GM12865 (cell line): ENCODE measurements at regions not wholly inside any gene's neighbourhood (a gene's known extent, or its start where the extent isn't known, plus 50 kb on each side); places are given as distances from the start of the nearest gene placed in this dataset.

Source experiments
- DNase-seq: peaks from one replicate; pipeline ENCODE4 v3.0.0; 2010; ENCODE audit warnings: low read depth
- H3K4me3 ChIP-seq: 2 replicates; pipeline ENCODE4 v1.5.1; 2011; ENCODE audit warnings: mild to moderate bottlenecking, low read depth, low read length, control low read depth
- CTCF ChIP-seq: IDR thresholded peaks from 2 replicates; pipeline ENCODE4 v1.5.1; 2011; ENCODE audit warnings: low read length, control low read depth, low read depth, inconsistent platforms; ENCODE audit not compliant: insufficient read depth; ENCODE audit errors: missing control alignments

- DNase-seq = no peak
- no peak for TF ChIP-seq CTCF
- no peak overlapping the region for H3K4me3 ChIP-seq
These were observed 65.4 kb upstream of the C3orf80 start for GRCh38 chr3:160159806-160160205.

GRCh38 chr3:160161921-160162320, 63.3 kb upstream of the C3orf80 start:
- no peak overlapping the region for H3K4me3 ChIP-seq
- DNase-seq = no peak
- TF ChIP-seq CTCF = no peak

GRCh38 chr3:160162440-160162839, 62.8 kb upstream of the C3orf80 start:
- H3K4me3 ChIP-seq = no peak overlapping the region
- no peak for DNase-seq
- TF ChIP-seq CTCF = no peak

- DNase-seq = peak; percentile 40
- peak; percentile 17 for TF ChIP-seq CTCF
- no peak overlapping the region for H3K4me3 ChIP-seq
These were observed 61.9 kb upstream of the C3orf80 start for GRCh38 chr3:160163229-160163878.

GRCh38 chr3:160168246-160168645, 57.0 kb upstream of the C3orf80 start:
- TF ChIP-seq CTCF = no peak
- no peak for DNase-seq
- H3K4me3 ChIP-seq = no peak overlapping the region

GRCh38 chr3:160169139-160169976, 55.9 kb upstream of the C3orf80 start:
- no peak for TF ChIP-seq CTCF
- DNase-seq = no peak
- no peak overlapping the region for H3K4me3 ChIP-seq
